ENCODE measurements at regions not wholly inside any gene's neighbourhood (a gene's known extent, or its start where the extent isn't known, plus 50 kb on each side); places are given as distances from the start of the nearest gene placed in this dataset.
"Not testable (repeated sequence)": the region's sequence is repeated elsewhere in the genome, so short reads cannot be mapped to it uniquely, and the experiment has no call there.

GRCh38 chr4:81816031-81816761 is 344.5 kb upstream of the RASGEF1B start:
- no peak for DNase-seq

GRCh38 chr4:81814987-81815541 is 343.4 kb upstream of the RASGEF1B start:
- DNase-seq = peak; percentile 53

GRCh38 chr4:81811562-81812293 is 340.0 kb upstream of the RASGEF1B start:
- no peak for DNase-seq

GRCh38 chr4:81808011-81808672 is 336.4 kb upstream of the RASGEF1B start:
- DNase-seq = no peak

- DNase-seq = no peak
Measured at GRCh38 chr4:81807386-81807785, 335.7 kb upstream of the RASGEF1B start.

GRCh38 chr4:81806485-81806884 is 334.8 kb upstream of the RASGEF1B start:
- DNase-seq = no peak

- DNase-seq = no peak
Measured at GRCh38 chr4:81804849-81805248, 333.1 kb upstream of the RASGEF1B start.

GRCh38 chr4:81802285-81802846 is 330.7 kb upstream of the RASGEF1B start:
- DNase-seq = no peak

GRCh38 chr4:81799371-81799770 is 327.7 kb upstream of the RASGEF1B start:
- DNase-seq = no peak

GRCh38 chr4:81796790-81797528 is 325.3 kb upstream of the RASGEF1B start:
- DNase-seq = no peak

- no peak for DNase-seq
Measured at GRCh38 chr4:81792521-81792920, 320.8 kb upstream of the RASGEF1B start.

GRCh38 chr4:81790477-81790876 is 318.8 kb upstream of the RASGEF1B start:
- no peak for DNase-seq

GRCh38 chr4:81789741-81790399 is 318.2 kb upstream of the RASGEF1B start:
- DNase-seq = no peak

GRCh38 chr4:81789158-81789557 is 317.5 kb upstream of the RASGEF1B start:
- no peak for DNase-seq

- DNase-seq = no peak
Measured at GRCh38 chr4:81786766-81787165, 315.1 kb upstream of the RASGEF1B start.

GRCh38 chr4:81786063-81786763 is 314.5 kb upstream of the RASGEF1B start:
- no peak for DNase-seq

- DNase-seq = no peak
Measured at GRCh38 chr4:81785338-81785737, 313.6 kb upstream of the RASGEF1B start.

GRCh38 chr4:81783558-81783957 is 311.9 kb upstream of the RASGEF1B start:
- DNase-seq = no peak

- no peak for DNase-seq
Measured at GRCh38 chr4:81781799-81782198, 310.1 kb upstream of the RASGEF1B start.

- DNase-seq = not testable (repeated sequence)
Measured at GRCh38 chr4:81777718-81778117, 306.0 kb upstream of the RASGEF1B start.

- DNase-seq = no peak
Measured at GRCh38 chr4:81776794-81777193, 305.1 kb upstream of the RASGEF1B start.

Measured in skin of body (tissue), 1 donor.